ENCODE measurements at regions not wholly inside any gene's neighbourhood (a gene's known extent, or its start where the extent isn't known, plus 50 kb on each side); places are given as distances from the start of the nearest gene placed in this dataset.

DNA sequence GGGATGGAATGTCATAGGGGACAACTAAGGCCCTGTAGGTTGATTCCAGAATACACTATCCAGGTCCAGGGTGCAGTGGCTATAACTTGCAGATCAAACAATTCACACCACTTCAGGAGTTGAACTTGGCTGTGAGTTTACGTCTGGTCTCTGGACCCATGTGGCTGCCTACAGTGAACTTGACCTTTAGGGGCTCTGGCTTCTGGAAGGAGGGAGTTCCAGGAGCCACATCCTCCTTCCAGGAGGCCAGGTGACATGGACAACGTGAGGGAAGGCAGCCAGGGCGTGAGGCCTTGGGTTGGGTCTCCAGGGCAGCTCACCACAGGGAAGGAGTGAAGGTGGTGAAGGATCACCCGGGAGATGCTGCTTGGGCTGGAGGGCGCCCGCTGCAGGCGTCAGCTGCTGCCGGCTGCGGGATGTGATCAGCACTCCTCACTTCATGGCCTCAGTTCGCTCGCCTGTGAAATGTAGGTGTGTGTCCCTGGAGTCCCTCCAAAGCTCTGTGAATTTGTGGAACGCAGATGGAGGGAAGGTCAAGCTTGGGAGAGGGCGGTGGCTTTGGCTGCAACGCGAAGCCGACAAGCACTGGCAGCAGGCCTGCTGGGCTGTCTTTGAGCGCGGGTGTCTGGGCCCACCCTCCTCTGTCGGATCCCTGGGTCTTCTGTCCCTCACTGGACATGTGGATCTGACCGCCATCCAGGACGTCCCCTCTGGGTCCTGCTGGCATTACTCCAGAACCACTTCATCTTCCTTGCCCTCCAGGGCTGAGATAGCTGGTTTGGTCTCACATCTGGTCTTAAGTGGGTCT, 146.5 kb downstream of the GLI2 start:
- DNase-seq (ENCODE audit: low read depth) = no peak
- TF ChIP-seq POLR2A (IDR thresholded peaks at IDR 0.05; ENCODE audit: extremely low read depth, insufficient read length) = no peak
- TF ChIP-seq MYC (IDR thresholded peaks at IDR 0.05; ENCODE audit: low read depth, low read length) = no peak
- TF ChIP-seq, protein P1, sequence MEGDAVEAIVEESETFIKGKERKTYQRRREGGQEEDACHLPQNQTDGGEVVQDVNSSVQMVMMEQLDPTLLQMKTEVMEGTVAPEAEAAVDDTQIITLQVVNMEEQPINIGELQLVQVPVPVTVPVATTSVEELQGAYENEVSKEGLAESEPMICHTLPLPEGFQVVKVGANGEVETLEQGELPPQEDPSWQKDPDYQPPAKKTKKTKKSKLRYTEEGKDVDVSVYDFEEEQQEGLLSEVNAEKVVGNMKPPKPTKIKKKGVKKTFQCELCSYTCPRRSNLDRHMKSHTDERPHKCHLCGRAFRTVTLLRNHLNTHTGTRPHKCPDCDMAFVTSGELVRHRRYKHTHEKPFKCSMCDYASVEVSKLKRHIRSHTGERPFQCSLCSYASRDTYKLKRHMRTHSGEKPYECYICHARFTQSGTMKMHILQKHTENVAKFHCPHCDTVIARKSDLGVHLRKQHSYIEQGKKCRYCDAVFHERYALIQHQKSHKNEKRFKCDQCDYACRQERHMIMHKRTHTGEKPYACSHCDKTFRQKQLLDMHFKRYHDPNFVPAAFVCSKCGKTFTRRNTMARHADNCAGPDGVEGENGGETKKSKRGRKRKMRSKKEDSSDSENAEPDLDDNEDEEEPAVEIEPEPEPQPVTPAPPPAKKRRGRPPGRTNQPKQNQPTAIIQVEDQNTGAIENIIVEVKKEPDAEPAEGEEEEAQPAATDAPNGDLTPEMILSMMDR (IDR thresholded peaks at IDR 0.05; ENCODE audit: low read depth, low read length) = no peak
- TF ChIP-seq, protein P2, sequence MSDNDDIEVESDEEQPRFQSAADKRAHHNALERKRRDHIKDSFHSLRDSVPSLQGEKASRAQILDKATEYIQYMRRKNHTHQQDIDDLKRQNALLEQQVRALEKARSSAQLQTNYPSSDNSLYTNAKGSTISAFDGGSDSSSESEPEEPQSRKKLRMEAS (IDR thresholded peaks at IDR 0.05; ENCODE audit: low read depth, low read length) = no peak

DNA sequence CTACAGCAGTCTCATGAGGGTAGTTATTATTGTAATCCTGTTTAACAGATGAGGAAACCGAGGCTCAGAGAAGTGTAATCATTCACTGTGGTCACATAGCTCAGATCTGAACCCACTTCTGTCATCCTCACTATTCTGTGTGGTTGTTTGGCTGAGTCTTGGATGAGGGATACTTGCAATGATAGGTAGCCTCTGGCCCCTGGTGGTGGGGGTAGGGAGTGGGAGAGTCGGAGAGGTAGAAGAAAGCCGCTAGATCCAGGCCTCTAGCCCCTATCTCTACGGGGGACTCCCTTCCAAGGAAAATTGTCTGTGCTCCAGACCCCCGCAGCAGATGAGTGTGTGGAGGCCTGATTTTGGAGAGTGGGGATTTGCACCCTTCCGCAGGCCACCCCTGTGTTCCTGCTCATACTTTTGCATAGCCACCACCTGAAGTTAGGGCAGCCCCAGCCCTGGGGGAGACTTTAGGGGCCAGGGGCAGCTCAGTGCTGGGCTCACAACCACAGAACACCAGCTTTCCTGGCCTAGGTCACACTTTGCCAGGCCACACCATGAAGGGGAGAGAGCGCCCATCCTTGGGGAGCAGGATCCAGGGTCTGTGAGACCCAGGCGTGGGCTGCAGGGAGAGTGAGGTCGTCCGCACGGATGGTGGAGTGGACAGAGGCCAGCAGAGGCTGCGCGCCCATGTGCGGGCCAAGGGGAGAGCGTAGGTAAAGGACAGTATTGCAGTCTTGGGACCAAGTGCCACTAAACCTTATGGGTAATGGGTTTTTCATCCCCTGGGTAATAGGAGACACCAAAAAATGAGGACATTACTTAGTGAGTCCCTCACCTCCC, 148.2 kb downstream of the GLI2 start:
- TF ChIP-seq POLR2A (IDR thresholded peaks at IDR 0.05; ENCODE audit: extremely low read depth, insufficient read length) (no peak), MYC (IDR thresholded peaks at IDR 0.05; ENCODE audit: low read depth, low read length) (no peak)
- TF ChIP-seq, protein P2 (IDR thresholded peaks at IDR 0.05; ENCODE audit: low read depth, low read length) = no peak
- TF ChIP-seq, protein P1 (IDR thresholded peaks at IDR 0.05; ENCODE audit: low read depth, low read length) = no peak
- DNase-seq (ENCODE audit: low read depth) = no peak
- no peak overlapping the region for H3K4me3 ChIP-seq (ENCODE audit: low read depth, low read length)

More for the DNA sequence above, 146.5 kb downstream of the GLI2 start:
- H3K4me3 ChIP-seq (ENCODE audit: low read depth, low read length) = no peak overlapping the region

DNA sequence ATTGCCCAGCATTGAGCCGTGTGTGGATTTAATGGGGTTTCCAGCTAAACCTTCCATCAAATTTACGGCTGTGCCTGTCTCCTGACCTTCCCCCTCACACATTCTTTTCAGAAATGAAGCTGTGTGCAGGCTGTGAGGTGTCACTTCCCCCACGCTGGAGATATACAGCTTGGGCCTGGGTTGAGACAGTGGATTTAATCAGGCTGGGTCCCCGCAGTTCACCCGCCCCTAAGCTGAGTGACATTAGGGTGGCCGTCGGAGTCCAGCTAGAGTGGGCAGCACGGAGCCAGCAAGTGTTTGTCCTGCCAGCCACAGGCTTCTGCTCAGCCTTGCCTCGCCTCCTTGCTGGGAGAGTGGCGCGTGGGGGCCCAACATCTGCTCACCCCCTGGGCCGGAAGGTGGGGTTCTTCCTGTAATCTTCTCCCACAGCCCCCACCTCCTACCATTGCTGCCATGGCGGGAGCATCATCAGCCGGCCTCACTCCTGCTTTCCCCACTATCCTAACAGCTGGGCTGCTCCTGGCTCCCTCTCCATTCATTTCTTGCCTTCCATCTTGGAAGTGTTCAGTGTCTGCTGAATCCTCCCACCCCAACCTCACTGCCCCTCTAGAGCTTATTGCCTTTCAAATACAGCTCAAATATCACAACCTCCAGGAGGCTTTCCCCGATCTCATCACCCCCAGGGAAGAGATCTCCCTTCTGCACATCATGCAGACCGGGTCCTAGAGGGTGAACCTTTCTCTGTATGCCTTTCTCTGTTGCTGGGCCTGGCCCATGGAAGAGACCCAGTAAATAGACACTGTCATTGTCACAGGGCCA, 149.0 kb downstream of the GLI2 start:
- DNase-seq (ENCODE audit: low read depth) = no peak
- no peak overlapping the region for H3K4me3 ChIP-seq (ENCODE audit: low read depth, low read length)
- TF ChIP-seq, protein P2 (IDR thresholded peaks at IDR 0.05; ENCODE audit: low read depth, low read length) = no peak

DNA sequence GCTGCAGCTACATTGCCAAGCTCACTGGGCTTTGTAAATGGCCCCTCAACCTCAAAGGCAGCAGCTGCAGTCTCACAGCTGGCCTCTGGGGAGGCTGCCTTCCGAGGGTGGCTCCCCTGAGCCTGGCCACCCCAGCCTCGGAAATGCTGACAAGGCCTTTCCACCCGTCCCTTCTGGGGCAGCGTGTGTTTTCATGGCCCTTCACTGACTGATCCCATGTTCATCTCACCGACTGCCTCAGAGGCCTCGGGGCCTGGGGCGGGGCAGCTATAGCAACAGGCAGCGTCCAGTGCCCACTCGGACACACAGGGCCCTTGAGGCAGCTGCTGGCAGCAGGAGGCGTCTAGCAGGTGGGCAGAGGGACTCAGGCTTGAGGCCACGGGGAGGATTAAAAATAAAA, 149.7 kb downstream of the GLI2 start:
- no peak overlapping the region for H3K4me3 ChIP-seq (ENCODE audit: low read depth, low read length)
- DNase-seq (ENCODE audit: low read depth) = no peak
- TF ChIP-seq, protein P2 (IDR thresholded peaks at IDR 0.05; ENCODE audit: low read depth, low read length) = no peak
- TF ChIP-seq MYC (IDR thresholded peaks at IDR 0.05; ENCODE audit: low read depth, low read length) (no peak), POLR2A (IDR thresholded peaks at IDR 0.05; ENCODE audit: extremely low read depth, insufficient read length) (no peak)
- TF ChIP-seq, protein P1 (IDR thresholded peaks at IDR 0.05; ENCODE audit: low read depth, low read length) = no peak

DNA sequence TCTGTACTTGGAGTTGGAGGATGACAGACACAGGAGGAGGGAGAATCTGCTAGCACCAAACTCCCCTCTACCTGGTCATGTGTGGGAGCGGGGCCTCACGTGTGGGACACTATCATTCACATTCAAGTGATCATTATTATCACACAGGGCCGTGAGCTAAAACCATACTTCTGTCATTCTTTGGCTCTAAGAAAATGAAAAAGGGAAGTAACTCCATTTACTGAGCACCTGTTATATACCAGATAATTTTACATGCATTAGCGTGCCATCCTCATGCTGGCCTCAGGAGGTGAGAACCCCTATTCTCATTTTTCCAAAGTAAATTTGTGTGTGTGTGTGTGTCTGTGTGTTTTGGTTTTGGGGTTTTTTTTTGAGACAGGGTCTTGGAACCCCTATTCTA, 150.1 kb downstream of the GLI2 start:
- no peak for DNase-seq (ENCODE audit: low read depth)
- TF ChIP-seq, protein P2 (IDR thresholded peaks at IDR 0.05; ENCODE audit: low read depth, low read length) = no peak
- TF ChIP-seq, protein P1 (IDR thresholded peaks at IDR 0.05; ENCODE audit: low read depth, low read length) = no peak
- no peak for TF ChIP-seq MYC (IDR thresholded peaks at IDR 0.05; ENCODE audit: low read depth, low read length)
- no peak for TF ChIP-seq POLR2A (IDR thresholded peaks at IDR 0.05; ENCODE audit: extremely low read depth, insufficient read length)
- H3K4me3 ChIP-seq (ENCODE audit: low read depth, low read length) = no peak overlapping the region

Measured in NB4 (cell line).